Ovary (tissue), 7 donors: ENCODE measurements at regions not wholly inside any gene's neighbourhood (a gene's known extent, or its start where the extent isn't known, plus 50 kb on each side); places are given as distances from the start of the nearest gene placed in this dataset.
"Not testable (repeated sequence)": the region's sequence is repeated elsewhere in the genome, so short reads cannot be mapped to it uniquely, and the experiment has no call there.

ENCODE experiments used
- DNase-seq, 5 donors: peaks; one replicate each; pipeline ENCODE4 v3.0.0-alpha.2; 2019 to 2020
- H3K27ac ChIP-seq, 2 donors: fragments of 200-600 bp; one replicate each; pipeline versions ENCODE4 v1.5.1 to v1.8.0; 2019 to 2022
- H3K27me3 ChIP-seq: fragments of 200-600 bp; one replicate; pipeline ENCODE4 v1.8.0; 2022
- H3K36me3 ChIP-seq: fragments of 200-600 bp; sonication (generic); one replicate; pipeline ENCODE4 v1.5.1; 2019
- H3K4me1 ChIP-seq: one replicate; pipeline ENCODE4 v1.8.1; 2013; ENCODE audit warnings: mild to moderate bottlenecking, moderate library complexity; ENCODE audit not compliant: insufficient read depth
- H3K4me3 ChIP-seq: fragments of 200-600 bp; sonication (generic); one replicate; pipeline ENCODE4 v1.5.1; 2017
- H3K9me3 ChIP-seq, 2 donors: fragments of 200-600 bp in 1 of 2; sonication (generic) in 1 of 2; one replicate each; pipeline versions ENCODE4 v1.5.1 to v1.8.1; 2013 to 2019; ENCODE audit warnings: mild to moderate bottlenecking in 1 of 2, moderate library complexity in 1 of 2
- EP300 ChIP-seq: sonication (generic); formaldehyde crosslinking; IDR thresholded peaks from one replicate; pipeline ENCODE4 v1.6.1; 2017; ENCODE audit warnings: antibody characterized with exemption
- POLR2A ChIP-seq: fragments of 450-650 bp; IDR thresholded peaks from one replicate; pipeline ENCODE4 v1.6.1; 2017; ENCODE audit warnings: antibody characterized with exemption, mild to moderate bottlenecking, moderate library complexity
- WGBS, 3 donors: extraction: QIAGEN DNeasy Blood & Tissue Kit in 1 of 3; methylation state at CpG; one replicate each; pipeline versions ENCODE4 v1.1.5 to v1.1.7; 2013 to 2017; 5-methylcytosine and 5-hydroxymethylcytosine counted together
- intact Hi-C, 4 donors: fragments of 100-400 bp; cut with DNase I; formaldehyde crosslinking; loops; one replicate each; pipeline versions ENCODE4 v1.11.0 to v1.15.1; 2022 to 2023
- TF ChIP-seq, protein P1 (sequence below), 3 donors: fragments of 450-650 bp in 2 of 3; fragments of 200-600 bp in 1 of 3; IDR thresholded peaks; one replicate each; pipeline versions ENCODE4 v1.5.1 to v1.8.0; 2016 to 2022; ENCODE audit warnings: antibody characterized with exemption in 3 of 3, mild to moderate bottlenecking in 1 of 3
- donor health status: DM: no; HTN: no; CAD: no; lungs with moderate emphysema.
- donor health status: DM: no; HTN: no; CAD: no.
- donor health status: Bipolar disorder and iron deficiency.
- donor health status: DM: no; HTN: no; CAD: no.
- donor health status: DM: yes; HTN: yes; CAD: no.

DNA sequence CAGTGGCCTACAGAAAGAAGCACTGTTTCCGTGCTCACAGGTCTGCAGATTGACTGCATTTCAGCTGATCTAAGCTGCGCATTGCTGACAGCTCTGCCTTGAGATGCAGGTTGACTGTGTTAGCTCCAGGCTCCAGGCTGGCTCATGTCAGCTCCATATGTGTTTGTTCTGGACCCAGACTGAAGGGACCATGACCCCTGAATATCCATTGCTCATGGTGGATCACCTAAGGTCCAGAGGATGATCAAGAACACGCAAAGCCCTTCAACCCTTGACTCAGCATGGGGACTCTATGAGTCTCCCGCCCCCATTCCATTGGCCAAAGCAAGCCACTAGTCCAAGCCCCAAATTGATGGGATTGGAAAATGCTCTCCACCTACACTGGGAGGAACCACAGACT is 239.3 kb upstream of the C16orf82 start:
- no peak overlapping the region for H3K27ac ChIP-seq
- H3K36me3 ChIP-seq = no peaks in the 10 kb centered on the region
- no peaks in the 10 kb centered on the region for H3K9me3 ChIP-seq
- no peak overlapping the region for H3K4me3 ChIP-seq
- intact Hi-C loops = no loop called here
- no peak for DNase-seq
- no peaks in the 10 kb centered on the region for H3K27me3 ChIP-seq
- no peaks in the 10 kb centered on the region for H3K4me1 ChIP-seq
- WGBS, 3 donors = 81 to 90% (median 84%) methylated on average over 4 of the region's 4 CpGs
- no peak for TF ChIP-seq EP300
- TF ChIP-seq, protein P1, sequence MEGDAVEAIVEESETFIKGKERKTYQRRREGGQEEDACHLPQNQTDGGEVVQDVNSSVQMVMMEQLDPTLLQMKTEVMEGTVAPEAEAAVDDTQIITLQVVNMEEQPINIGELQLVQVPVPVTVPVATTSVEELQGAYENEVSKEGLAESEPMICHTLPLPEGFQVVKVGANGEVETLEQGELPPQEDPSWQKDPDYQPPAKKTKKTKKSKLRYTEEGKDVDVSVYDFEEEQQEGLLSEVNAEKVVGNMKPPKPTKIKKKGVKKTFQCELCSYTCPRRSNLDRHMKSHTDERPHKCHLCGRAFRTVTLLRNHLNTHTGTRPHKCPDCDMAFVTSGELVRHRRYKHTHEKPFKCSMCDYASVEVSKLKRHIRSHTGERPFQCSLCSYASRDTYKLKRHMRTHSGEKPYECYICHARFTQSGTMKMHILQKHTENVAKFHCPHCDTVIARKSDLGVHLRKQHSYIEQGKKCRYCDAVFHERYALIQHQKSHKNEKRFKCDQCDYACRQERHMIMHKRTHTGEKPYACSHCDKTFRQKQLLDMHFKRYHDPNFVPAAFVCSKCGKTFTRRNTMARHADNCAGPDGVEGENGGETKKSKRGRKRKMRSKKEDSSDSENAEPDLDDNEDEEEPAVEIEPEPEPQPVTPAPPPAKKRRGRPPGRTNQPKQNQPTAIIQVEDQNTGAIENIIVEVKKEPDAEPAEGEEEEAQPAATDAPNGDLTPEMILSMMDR (IDR thresholded peaks at IDR 0.05) = no peak
- TF ChIP-seq POLR2A = no peak

DNA sequence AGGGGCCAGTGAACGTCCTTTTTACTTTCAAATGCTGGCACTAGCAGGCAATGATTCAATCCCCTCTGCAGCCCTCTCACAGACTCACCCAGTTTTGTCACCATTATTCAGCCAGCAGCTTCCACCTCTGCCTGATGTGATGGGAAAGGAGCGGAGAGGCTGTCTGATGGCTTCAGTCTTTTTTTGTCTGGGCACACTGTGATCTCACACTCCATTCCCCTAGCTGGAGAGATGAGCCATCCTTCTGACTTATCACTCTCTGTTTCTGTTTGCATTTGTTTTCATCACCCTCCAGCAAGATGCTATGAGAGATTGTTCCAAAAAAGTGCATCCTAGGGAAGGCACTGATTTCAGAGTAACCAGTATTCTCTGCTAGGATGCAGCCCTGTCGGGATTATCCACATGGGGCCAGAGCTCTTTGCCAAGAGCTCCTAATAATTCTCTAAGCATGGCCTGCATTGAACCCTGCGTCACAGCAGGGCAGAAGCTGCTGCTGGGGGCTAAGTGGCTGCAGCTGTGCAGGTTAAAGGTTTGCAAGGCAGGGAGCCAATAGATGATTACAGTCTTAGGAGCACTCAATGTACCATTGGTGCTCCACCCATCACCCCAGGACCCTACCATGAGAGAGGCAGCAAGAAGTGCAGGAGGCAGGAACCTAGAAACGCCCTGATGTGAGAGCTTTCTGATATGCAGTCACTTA is 236.1 kb upstream of the C16orf82 start:
- Histone ChIP-seq H3K4me1 (no peaks in the 10 kb centered on the region), H3K4me3 (no peak overlapping the region)
- DNase-seq = no peak

DNA sequence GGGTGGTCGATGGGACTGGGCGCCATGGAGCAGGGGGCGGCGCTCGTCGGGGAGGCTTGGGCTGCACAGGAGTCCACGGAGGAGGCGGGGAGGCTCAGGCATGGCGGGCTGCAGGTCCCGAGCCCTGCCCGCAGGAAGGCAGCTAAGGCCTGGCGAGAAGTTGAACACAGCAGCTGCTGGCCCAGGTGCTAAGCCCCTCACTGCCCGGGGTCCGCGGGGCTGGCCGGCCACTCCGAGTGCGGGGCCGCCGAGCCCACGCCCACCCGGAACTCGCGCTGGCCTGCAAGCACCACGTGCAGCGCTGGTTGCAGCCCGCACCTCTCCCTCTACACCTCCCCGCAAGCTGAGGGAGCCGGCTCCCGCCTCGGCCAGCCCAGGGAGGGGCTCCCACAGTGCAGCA is 230.6 kb upstream of the C16orf82 start:
- intact Hi-C loops, DNase-seq, H3K36me3 ChIP-seq, H3K4me3 ChIP-seq, H3K27ac ChIP-seq, H3K9me3 ChIP-seq, H3K4me1 ChIP-seq, H3K27me3 ChIP-seq: not testable (repeated sequence)
- 90 to 97% (median 94%) methylated on average over 30 to 31 of the region's 31 CpGs for WGBS, 3 donors

More for the DNA sequence above, 236.1 kb upstream of the C16orf82 start:
- H3K36me3 ChIP-seq = no peaks in the 10 kb centered on the region
- intact Hi-C loops = no loop called here
- TF ChIP-seq, protein P1 (IDR thresholded peaks at IDR 0.05) = no peak
- no peak for TF ChIP-seq EP300
- TF ChIP-seq POLR2A = no peak
- H3K27me3 ChIP-seq = no peaks in the 10 kb centered on the region
- no peak overlapping the region for H3K27ac ChIP-seq
- WGBS, 3 donors = 42 to 46% (median 45%) methylated on average over 5 of the region's 5 CpGs
- H3K9me3 ChIP-seq = no peaks in the 10 kb centered on the region

DNA sequence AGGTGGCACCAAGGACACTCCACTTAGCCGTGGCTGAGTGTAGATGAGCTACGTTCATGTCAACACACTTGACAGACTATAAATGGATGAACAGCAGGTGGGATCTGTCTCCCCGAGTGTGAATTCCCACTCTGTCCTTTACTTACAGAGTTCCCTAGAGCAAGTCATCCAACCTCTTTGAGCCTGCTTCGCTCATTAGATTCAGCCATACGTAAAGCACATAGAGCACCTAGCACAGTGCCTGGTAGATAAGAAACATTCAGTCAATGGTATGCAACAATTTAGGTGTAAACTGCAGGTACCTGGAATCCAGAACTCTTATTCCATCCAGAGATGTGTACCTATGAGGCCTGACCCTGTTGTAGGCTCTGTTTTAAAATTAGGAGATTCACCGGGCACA is 227.8 kb upstream of the C16orf82 start:
- no peak for DNase-seq
- no peaks in the 10 kb centered on the region for H3K4me1 ChIP-seq
- no peaks in the 10 kb centered on the region for H3K9me3 ChIP-seq
- no peaks in the 10 kb centered on the region for H3K27me3 ChIP-seq
- H3K4me3 ChIP-seq = no peak overlapping the region
- H3K27ac ChIP-seq = no peak overlapping the region
- no peaks in the 10 kb centered on the region for H3K36me3 ChIP-seq
- intact Hi-C loops = no loop called here
- TF ChIP-seq POLR2A = no peak
- TF ChIP-seq EP300 = no peak
- TF ChIP-seq, protein P1 (IDR thresholded peaks at IDR 0.05) = no peak
- 76 to 84% (median 78%) methylated on average over 6 of the region's 6 CpGs for WGBS, 3 donors

- H3K27me3 ChIP-seq = no peaks in the 10 kb centered on the region
- H3K27ac ChIP-seq = no peak overlapping the region
- no peaks in the 10 kb centered on the region for H3K36me3 ChIP-seq
- 79 to 89% (median 88%) methylated on average over 7 of the region's 7 CpGs for WGBS, 3 donors
- DNase-seq = no peak
- no peaks in the 10 kb centered on the region for H3K9me3 ChIP-seq
- no peak overlapping the region for H3K4me3 ChIP-seq
- intact Hi-C loops = no loop called here
- H3K4me1 ChIP-seq = no peaks in the 10 kb centered on the region
- TF ChIP-seq, protein P1 (IDR thresholded peaks at IDR 0.05) = no peak
- no peak for TF ChIP-seq EP300
- no peak for TF ChIP-seq POLR2A
Observed at GRCh38 chr16:26840691-26841090, 226.0 kb upstream of the C16orf82 start.
